ENCODE measurements at regions not wholly inside any gene's neighbourhood (a gene's known extent, or its start where the extent isn't known, plus 50 kb on each side); places are given as distances from the start of the nearest gene placed in this dataset.

DNA sequence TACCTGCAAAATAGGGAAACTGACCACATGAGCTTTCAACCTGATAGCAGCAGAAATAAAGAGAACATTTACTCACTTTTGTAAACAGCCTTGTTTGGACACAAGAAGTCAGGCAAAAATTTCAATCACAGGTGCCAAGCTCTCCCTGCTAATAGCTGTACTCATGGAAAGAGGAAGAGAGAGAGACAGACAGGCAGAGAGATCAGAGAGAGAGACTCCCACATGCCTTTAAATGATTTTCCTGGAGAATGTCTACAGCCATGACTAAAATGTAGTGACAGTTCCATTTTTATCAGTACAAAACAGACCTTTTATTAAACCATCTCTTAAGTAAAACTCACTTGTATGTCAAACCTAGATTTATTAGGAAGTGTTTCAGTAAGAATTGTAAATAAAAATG, 752.9 kb downstream of the TRAM1L1 start:
- H3K4me3 ChIP-seq (ENCODE audit: low read depth in 2 of 2, low read length in 1 of 2): no peak overlapping the region
- H3K36me3 ChIP-seq (replicated peaks in 1 of 2; ENCODE audit: control insufficient read depth in 1 of 2, insufficient read depth in 2 of 2, low read length in 1 of 2): no peaks in the 10 kb centered on the region
- no peaks in the 10 kb centered on the region for H4K20me1 ChIP-seq (ENCODE audit: insufficient read depth)
- CTCF ChIA-PET: interaction anchor here (0.6 kb wide), 1 partner anchor 1227 kb away, joined by 3 read pairs; no protein-coding TSS in a partner anchor
- H3K4me1 ChIP-seq (ENCODE audit: control insufficient read depth in 1 of 2, insufficient read depth in 2 of 2, low read depth in 1 of 2, low read length in 1 of 2): no peaks in the 10 kb centered on the region; a peak in 1 of 4 replicates
- H2AFZ ChIP-seq (ENCODE audit: low read depth): peak overlapping the region; percentile 29; the same call in 1 of the 2 replicates
- POLR2A ChIA-PET: no interaction called here
- no peak overlapping the region for H3K4me2 ChIP-seq
- H3K9me3 ChIP-seq: no peaks in the 10 kb centered on the region
- no peaks in the 10 kb centered on the region for H3F3A ChIP-seq (replicated peaks; ENCODE audit: insufficient read depth)
- no peaks in the 10 kb centered on the region for H3K27me3 ChIP-seq (ENCODE audit: insufficient read depth)
- DNase-seq: no peak
- no peaks in the 10 kb centered on the region for H3K9me2 ChIP-seq
- H3K27ac ChIP-seq (ENCODE audit: low read depth in 2 of 2, low read length in 1 of 2): no peak overlapping the region; a peak in 1 of 4 replicates
- no peak overlapping the region for H3K9ac ChIP-seq
- H3K79me2 ChIP-seq (ENCODE audit: insufficient read depth): no peaks in the 10 kb centered on the region
- TF ChIP-seq EZH2phosphoT487 (IDR thresholded peaks at IDR 0.05; ENCODE audit: borderline replicate concordance, low read depth): no peak
- no peak for TF ChIP-seq CHD2 (IDR thresholded peaks at IDR 0.05; ENCODE audit: low read length, partially characterized antibody)
- no peak for TF ChIP-seq GABPA (IDR thresholded peaks at IDR 0.05; ENCODE audit: low read depth)
- TF ChIP-seq MXI1 (IDR thresholded peaks at IDR 0.05; ENCODE audit: low read depth, low read length): no peak
- TF ChIP-seq, protein P1, sequence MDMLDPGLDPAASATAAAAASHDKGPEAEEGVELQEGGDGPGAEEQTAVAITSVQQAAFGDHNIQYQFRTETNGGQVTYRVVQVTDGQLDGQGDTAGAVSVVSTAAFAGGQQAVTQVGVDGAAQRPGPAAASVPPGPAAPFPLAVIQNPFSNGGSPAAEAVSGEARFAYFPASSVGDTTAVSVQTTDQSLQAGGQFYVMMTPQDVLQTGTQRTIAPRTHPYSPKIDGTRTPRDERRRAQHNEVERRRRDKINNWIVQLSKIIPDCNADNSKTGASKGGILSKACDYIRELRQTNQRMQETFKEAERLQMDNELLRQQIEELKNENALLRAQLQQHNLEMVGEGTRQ (IDR thresholded peaks at IDR 0.05; ENCODE audit: borderline replicate concordance, low read depth, low read length): no peak
- TF ChIP-seq, protein P2, sequence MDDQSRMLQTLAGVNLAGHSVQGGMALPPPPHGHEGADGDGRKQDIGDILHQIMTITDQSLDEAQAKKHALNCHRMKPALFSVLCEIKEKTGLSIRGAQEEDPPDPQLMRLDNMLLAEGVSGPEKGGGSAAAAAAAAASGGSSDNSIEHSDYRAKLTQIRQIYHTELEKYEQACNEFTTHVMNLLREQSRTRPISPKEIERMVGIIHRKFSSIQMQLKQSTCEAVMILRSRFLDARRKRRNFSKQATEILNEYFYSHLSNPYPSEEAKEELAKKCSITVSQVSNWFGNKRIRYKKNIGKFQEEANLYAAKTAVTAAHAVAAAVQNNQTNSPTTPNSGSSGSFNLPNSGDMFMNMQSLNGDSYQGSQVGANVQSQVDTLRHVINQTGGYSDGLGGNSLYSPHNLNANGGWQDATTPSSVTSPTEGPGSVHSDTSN (IDR thresholded peaks at IDR 0.05): no peak
- no peak for TF ChIP-seq EP300 (IDR thresholded peaks at IDR 0.05; ENCODE audit: borderline replicate concordance in 1 of 2, low read depth in 1 of 2, low read length in 1 of 2)
- TF ChIP-seq TAF1 (IDR thresholded peaks at IDR 0.05; ENCODE audit: borderline replicate concordance, low read depth, low read length): no peak
- TF ChIP-seq, protein P3, sequence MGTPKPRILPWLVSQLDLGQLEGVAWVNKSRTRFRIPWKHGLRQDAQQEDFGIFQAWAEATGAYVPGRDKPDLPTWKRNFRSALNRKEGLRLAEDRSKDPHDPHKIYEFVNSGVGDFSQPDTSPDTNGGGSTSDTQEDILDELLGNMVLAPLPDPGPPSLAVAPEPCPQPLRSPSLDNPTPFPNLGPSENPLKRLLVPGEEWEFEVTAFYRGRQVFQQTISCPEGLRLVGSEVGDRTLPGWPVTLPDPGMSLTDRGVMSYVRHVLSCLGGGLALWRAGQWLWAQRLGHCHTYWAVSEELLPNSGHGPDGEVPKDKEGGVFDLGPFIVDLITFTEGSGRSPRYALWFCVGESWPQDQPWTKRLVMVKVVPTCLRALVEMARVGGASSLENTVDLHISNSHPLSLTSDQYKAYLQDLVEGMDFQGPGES (IDR thresholded peaks at IDR 0.05; ENCODE audit: low read depth, low read length): no peak
- no peak for TF ChIP-seq GATA2 (CRISPR knock-in tag; IDR thresholded peaks at IDR 0.05)
- no peak for TF ChIP-seq FOSL2 (IDR thresholded peaks at IDR 0.05; ENCODE audit: borderline replicate concordance, low read depth)
- no peak for TF ChIP-seq POLR2AphosphoS5 (IDR thresholded peaks at IDR 0.05; ENCODE audit: low read depth, low read length)
- no peak for TF ChIP-seq NFIC (IDR thresholded peaks at IDR 0.05; ENCODE audit: borderline replicate concordance)

DNA sequence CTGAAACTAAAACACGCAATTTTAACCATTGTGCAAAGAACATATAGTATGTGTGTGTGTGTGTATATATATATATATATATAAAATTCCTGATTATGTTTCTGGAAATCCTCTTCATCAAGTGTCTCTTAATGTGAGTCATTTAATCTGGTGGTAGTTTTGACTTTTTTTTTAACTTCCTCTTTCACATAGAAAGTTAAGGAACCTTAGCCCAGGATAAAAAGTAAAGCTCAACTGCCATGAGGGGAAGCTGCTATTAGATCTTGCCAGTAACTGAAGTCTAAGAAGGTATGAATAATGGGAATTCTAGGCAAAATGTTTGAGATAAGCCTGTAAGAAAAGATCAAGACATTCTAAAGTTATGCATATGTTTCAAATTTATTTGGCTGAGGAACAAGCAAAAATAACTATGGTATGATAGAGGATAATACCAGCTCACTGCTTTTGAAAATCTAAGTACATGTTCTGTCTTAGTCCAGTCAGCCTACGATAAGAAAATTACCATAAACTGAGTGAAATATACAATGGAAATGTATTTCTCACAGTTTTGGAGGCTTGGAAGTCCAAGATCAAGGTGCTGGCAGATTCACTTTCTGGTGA, 757.0 kb downstream of the TRAM1L1 start:
- no peaks in the 10 kb centered on the region for H3F3A ChIP-seq (replicated peaks; ENCODE audit: insufficient read depth)
- no peaks in the 10 kb centered on the region for H4K20me1 ChIP-seq (ENCODE audit: insufficient read depth)
- no peaks in the 10 kb centered on the region for H3K9me2 ChIP-seq
- ChIA-PET POLR2A (no interaction called here), CTCF (interaction anchor here (0.7 kb wide), 1 partner anchor 52 kb away, joined by 3 read pairs; no protein-coding TSS in a partner anchor)
- no peaks in the 10 kb centered on the region for H3K36me3 ChIP-seq (replicated peaks in 1 of 2; ENCODE audit: control insufficient read depth in 1 of 2, insufficient read depth in 2 of 2, low read length in 1 of 2)
- H3K9ac ChIP-seq: no peak overlapping the region
- H3K4me3 ChIP-seq (ENCODE audit: low read depth in 2 of 2, low read length in 1 of 2): no peak overlapping the region
- H3K4me2 ChIP-seq: no peak overlapping the region
- H2AFZ ChIP-seq (ENCODE audit: low read depth): no peak overlapping the region
- no peak for TF ChIP-seq FOSL2 (IDR thresholded peaks at IDR 0.05; ENCODE audit: borderline replicate concordance, low read depth)
- TF ChIP-seq GABPA (IDR thresholded peaks at IDR 0.05; ENCODE audit: low read depth): no peak
- no peak for TF ChIP-seq MXI1 (IDR thresholded peaks at IDR 0.05; ENCODE audit: low read depth, low read length)
- TF ChIP-seq FOXJ3 (CRISPR knock-in tag; IDR thresholded peaks at IDR 0.05): no peak
- TF ChIP-seq GATA2 (CRISPR knock-in tag; IDR thresholded peaks at IDR 0.05): no peak
- no peak for TF ChIP-seq NFIC (IDR thresholded peaks at IDR 0.05; ENCODE audit: borderline replicate concordance)
- no peak for TF ChIP-seq MEF2A (IDR thresholded peaks at IDR 0.05; ENCODE audit: borderline replicate concordance, low read depth)
- TF ChIP-seq, protein P2 (IDR thresholded peaks at IDR 0.05): no peak
- no peak for TF ChIP-seq ELF1 (IDR thresholded peaks at IDR 0.05)
- TF ChIP-seq, protein P4, sequence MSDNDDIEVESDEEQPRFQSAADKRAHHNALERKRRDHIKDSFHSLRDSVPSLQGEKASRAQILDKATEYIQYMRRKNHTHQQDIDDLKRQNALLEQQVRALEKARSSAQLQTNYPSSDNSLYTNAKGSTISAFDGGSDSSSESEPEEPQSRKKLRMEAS (IDR thresholded peaks at IDR 0.05; ENCODE audit: low read depth): no peak
- no peak for TF ChIP-seq EZH2phosphoT487 (IDR thresholded peaks at IDR 0.05; ENCODE audit: borderline replicate concordance, low read depth)
- no peak overlapping the region for H3K27ac ChIP-seq (ENCODE audit: low read depth in 2 of 2, low read length in 1 of 2)
- H3K27me3 ChIP-seq (ENCODE audit: insufficient read depth): no peaks in the 10 kb centered on the region
- H3K79me2 ChIP-seq (ENCODE audit: insufficient read depth): no peaks in the 10 kb centered on the region
- 73% methylated on average over 2 of the region's 2 CpGs for WGBS (ENCODE audit: low lambda C conversion rate)
- H3K9me3 ChIP-seq: no peaks in the 10 kb centered on the region
- DNase-seq: no peak
- H3K4me1 ChIP-seq (ENCODE audit: control insufficient read depth in 1 of 2, insufficient read depth in 2 of 2, low read depth in 1 of 2, low read length in 1 of 2): no peaks in the 10 kb centered on the region; a peak in 1 of 4 replicates
